Mesothelial cell of epicardium (in vitro differentiated cells): ENCODE measurements at regions not wholly inside any gene's neighbourhood (a gene's known extent, or its start where the extent isn't known, plus 50 kb on each side); places are given as distances from the start of the nearest gene placed in this dataset.

ENCODE experiments used
- DNase-seq, 2 experiments: peaks; one replicate each; pipeline ENCODE4 v3.0.0; 2021; ENCODE audit warnings: low spot score in 2 of 2; ENCODE audit not compliant: unreplicated experiment in 2 of 2
- H3K27ac Mint-ChIP-seq: 2 replicates; pipeline ENCODE4 v1.8.0; 2021; ENCODE audit warnings: mixed read lengths
- H3K27me3 Mint-ChIP-seq: 2 replicates; pipeline ENCODE4 v1.8.0; 2021; ENCODE audit warnings: low read depth, mixed read lengths
- H3K36me3 Mint-ChIP-seq: 2 replicates; pipeline ENCODE4 v1.8.0; 2021; ENCODE audit warnings: mixed read lengths
- H3K4me1 Mint-ChIP-seq: 2 replicates; pipeline ENCODE4 v1.8.0; 2021; ENCODE audit warnings: mixed read lengths
- H3K4me3 Mint-ChIP-seq: 2 replicates; pipeline ENCODE4 v1.8.0; 2021; ENCODE audit warnings: mild to moderate bottlenecking, moderate library complexity, mixed read lengths
- H3K9me3 Mint-ChIP-seq: 2 replicates; pipeline ENCODE4 v1.8.0; 2021; ENCODE audit warnings: mixed read lengths
- CTCF ChIP-seq: fragments of 200-600 bp; sonication (generic); IDR thresholded peaks from one replicate; pipeline ENCODE4 v1.5.0; 2021; ENCODE audit warnings: antibody characterized with exemption; ENCODE audit not compliant: unreplicated experiment

- no peak for DNase-seq
- H3K9me3 Mint-ChIP-seq, result no peaks in the 10 kb centered on the region
- no peak for TF ChIP-seq CTCF
- no peaks in the 10 kb centered on the region for H3K36me3 Mint-ChIP-seq
- H3K27ac Mint-ChIP-seq, result no peak overlapping the region
- H3K4me3 Mint-ChIP-seq, result no peak overlapping the region
- no peaks in the 10 kb centered on the region for H3K4me1 Mint-ChIP-seq
- no peaks in the 10 kb centered on the region for H3K27me3 Mint-ChIP-seq
These were observed 558.7 kb upstream of the MMS22L start for GRCh38 chr6:97841763-97842162.

GRCh38 chr6:97842521-97842920 is 559.5 kb upstream of the MMS22L start:
- H3K27me3 Mint-ChIP-seq, result no peaks in the 10 kb centered on the region
- no peak overlapping the region for H3K4me3 Mint-ChIP-seq
- no peaks in the 10 kb centered on the region for H3K36me3 Mint-ChIP-seq
- no peaks in the 10 kb centered on the region for H3K9me3 Mint-ChIP-seq
- no peaks in the 10 kb centered on the region for H3K4me1 Mint-ChIP-seq
- DNase-seq, result no peak
- TF ChIP-seq CTCF, result no peak
- H3K27ac Mint-ChIP-seq, result no peak overlapping the region

- no peaks in the 10 kb centered on the region for H3K9me3 Mint-ChIP-seq
These were observed 566.4 kb upstream of the MMS22L start for GRCh38 chr6:97849390-97849789.

GRCh38 chr6:97850458-97851212 is 567.6 kb upstream of the MMS22L start:
- peaks cover 6% of the 10 kb centered on the region for H3K4me1 Mint-ChIP-seq
- H3K27me3 Mint-ChIP-seq, result no peaks in the 10 kb centered on the region
- no peak overlapping the region for H3K4me3 Mint-ChIP-seq
- no peaks in the 10 kb centered on the region for H3K36me3 Mint-ChIP-seq
- no peaks in the 10 kb centered on the region for H3K9me3 Mint-ChIP-seq
- no peak overlapping the region for H3K27ac Mint-ChIP-seq
- no peak for TF ChIP-seq CTCF
- no peak for DNase-seq

More at GRCh38 chr6:97849390-97849789, 566.4 kb upstream of the MMS22L start:
- Mint-ChIP-seq H3K27ac (no peak overlapping the region), H3K4me3 (no peak overlapping the region), H3K36me3 (no peaks in the 10 kb centered on the region), H3K27me3 (no peaks in the 10 kb centered on the region), H3K4me1 (peaks cover 6% of the 10 kb centered on the region)
- TF ChIP-seq CTCF, result no peak
- no peak for DNase-seq

- Mint-ChIP-seq H3K9me3 (no peaks in the 10 kb centered on the region), H3K36me3 (no peaks in the 10 kb centered on the region), H3K4me1 (peaks cover 6% of the 10 kb centered on the region), H3K27ac (no peak overlapping the region), H3K27me3 (no peaks in the 10 kb centered on the region), H3K4me3 (no peak overlapping the region)
- no peak for DNase-seq
- TF ChIP-seq CTCF, result no peak
These were observed 580.7 kb upstream of the MMS22L start for GRCh38 chr6:97863697-97864096.
